NCI-H2227 (cell line): ENCODE measurements at regions not wholly inside any gene's neighbourhood (a gene's known extent, or its start where the extent isn't known, plus 50 kb on each side); places are given as distances from the start of the nearest gene placed in this dataset.

Experiments
- DNase-seq: peaks from one replicate; lab custom pipeline; 2025; ENCODE audit not compliant: unreplicated experiment; lab: John Stamatoyannopoulos, UW

- no peak for DNase-seq
Observed at GRCh38 chr7:25279705-25280104, 51.4 kb upstream of the NPVF start.

GRCh38 chr7:25280181-25280580 lies 51.9 kb upstream of the NPVF start:
- DNase-seq: no peak

- no peak for DNase-seq
Observed at GRCh38 chr7:25282194-25282593, 53.9 kb upstream of the NPVF start.

GRCh38 chr7:25286756-25287155 lies 58.5 kb upstream of the NPVF start:
- DNase-seq: no peak

GRCh38 chr7:25287291-25287690 lies 59.0 kb upstream of the NPVF start:
- no peak for DNase-seq

GRCh38 chr7:25288556-25289307 lies 60.4 kb upstream of the NPVF start:
- no peak for DNase-seq

- DNase-seq: no peak
Observed at GRCh38 chr7:25289518-25289917, 61.2 kb upstream of the NPVF start.

- DNase-seq: peak; percentile 32
Observed at GRCh38 chr7:25294624-25295023, 66.3 kb upstream of the NPVF start.

GRCh38 chr7:25295387-25295786 lies 67.1 kb upstream of the NPVF start:
- no peak for DNase-seq

- DNase-seq: no peak
Observed at GRCh38 chr7:25296086-25296485, 67.8 kb upstream of the NPVF start.

GRCh38 chr7:25297278-25297677 lies 69.0 kb upstream of the NPVF start:
- DNase-seq: no peak

- no peak for DNase-seq
Observed at GRCh38 chr7:25303281-25304181, 75.2 kb upstream of the NPVF start.

GRCh38 chr7:25304691-25305090 lies 76.4 kb upstream of the NPVF start:
- DNase-seq: no peak

- no peak for DNase-seq
Observed at GRCh38 chr7:25305831-25306230, 77.5 kb upstream of the NPVF start.

- DNase-seq: no peak
Observed at GRCh38 chr7:25307624-25308023, 79.3 kb upstream of the NPVF start.

GRCh38 chr7:25308246-25308645 lies 80.0 kb upstream of the NPVF start:
- DNase-seq: no peak

GRCh38 chr7:25308906-25309705 lies 80.8 kb upstream of the NPVF start:
- no peak for DNase-seq

GRCh38 chr7:25310896-25311295 lies 82.6 kb upstream of the NPVF start:
- no peak for DNase-seq

- no peak for DNase-seq
Observed at GRCh38 chr7:25311346-25311745, 83.1 kb upstream of the NPVF start.

- no peak for DNase-seq
Observed at GRCh38 chr7:25312968-25313367, 84.7 kb upstream of the NPVF start.

GRCh38 chr7:25313526-25313925 lies 85.2 kb upstream of the NPVF start:
- no peak for DNase-seq
